H9 (cell line): ENCODE measurements at regions not wholly inside any gene's neighbourhood (a gene's known extent, or its start where the extent isn't known, plus 50 kb on each side); places are given as distances from the start of the nearest gene placed in this dataset.
"Not testable (repeated sequence)": the region's sequence is repeated elsewhere in the genome, so short reads cannot be mapped to it uniquely, and the experiment has no call there.

ENCODE experiments used
- DNase-seq: peaks from one replicate; pipeline ENCODE4 v3.0.0-alpha.2; 2017
- H2AFZ ChIP-seq: one replicate; pipeline ENCODE4 v1.6.1; 2013; ENCODE audit warnings: mild to moderate bottlenecking, low read length, control low read depth, moderate library complexity
- H2AK5ac ChIP-seq: 2 replicates; pipeline ENCODE4 v1.6.1; 2013; ENCODE audit warnings: low read length, control low read depth, mixed read lengths; ENCODE audit not compliant: insufficient read length
- H2BK120ac ChIP-seq: one replicate; pipeline ENCODE4 v1.6.1; 2013; ENCODE audit warnings: low read depth, mild to moderate bottlenecking, low read length, control low read depth, inconsistent platforms; ENCODE audit not compliant: poor library complexity, severe bottlenecking
- H2BK12ac ChIP-seq: 2 replicates; pipeline ENCODE4 v1.6.1; 2013; ENCODE audit warnings: low read length, control low read depth, mixed read lengths, low read depth; ENCODE audit not compliant: insufficient read length
- H2BK15ac ChIP-seq: 2 replicates; pipeline ENCODE4 v1.6.1; 2013; ENCODE audit warnings: low read depth, low read length, control low read depth
- H2BK20ac ChIP-seq: one replicate; pipeline ENCODE4 v1.6.1; 2013; ENCODE audit warnings: low read depth, mild to moderate bottlenecking, low read length, control low read depth, inconsistent platforms; ENCODE audit not compliant: poor library complexity, severe bottlenecking
- H2BK5ac ChIP-seq: 2 replicates; pipeline ENCODE4 v1.6.1; 2013; ENCODE audit warnings: low read length, control low read depth, mixed read lengths; ENCODE audit not compliant: insufficient read length
- H3K14ac ChIP-seq: 2 replicates; pipeline ENCODE4 v1.6.1; 2013; ENCODE audit warnings: low read length, control low read depth; ENCODE audit not compliant: insufficient read depth
- H3K18ac ChIP-seq: 2 replicates; pipeline ENCODE4 v1.6.1; 2013; ENCODE audit warnings: low read depth, mild to moderate bottlenecking, mixed read lengths, low read length, control low read depth; ENCODE audit not compliant: insufficient read length
- H3K23ac ChIP-seq: 2 replicates; pipeline ENCODE4 v1.6.1; 2013; ENCODE audit warnings: low read length, control low read depth, mixed read lengths, low read depth; ENCODE audit not compliant: insufficient read length
- H3K23me2 ChIP-seq: 2 replicates; pipeline ENCODE4 v1.6.1; 2013; ENCODE audit warnings: low read depth, mild to moderate bottlenecking, mixed read lengths, low read length, control low read depth; ENCODE audit not compliant: insufficient read length, poor library complexity, severe bottlenecking
- H3K27ac ChIP-seq: 2 replicates; pipeline ENCODE4 v1.5.1; 2013; ENCODE audit warnings: low read length, control low read depth, mixed read lengths, low read depth; ENCODE audit not compliant: insufficient read length
- H3K27me3 ChIP-seq: 2 replicates; pipeline ENCODE4 v1.6.1; 2013; ENCODE audit warnings: low read length, control low read depth, inconsistent platforms; ENCODE audit not compliant: insufficient read depth
- H3K4ac ChIP-seq: 2 replicates; pipeline ENCODE4 v1.6.1; 2013; ENCODE audit warnings: low read depth, mild to moderate bottlenecking, control low read depth, inconsistent platforms, low read length, moderate library complexity
- H3K4me1 ChIP-seq: 2 replicates; pipeline ENCODE4 v1.6.1; 2013; ENCODE audit warnings: low read length, control low read depth, inconsistent platforms; ENCODE audit not compliant: insufficient read depth
- H3K4me2 ChIP-seq: 2 replicates; pipeline ENCODE4 v1.6.1; 2013; ENCODE audit warnings: low read length, control low read depth, mixed read lengths; ENCODE audit not compliant: insufficient read length, insufficient read depth
- H3K56ac ChIP-seq: 2 replicates; pipeline ENCODE4 v1.6.1; 2013; ENCODE audit warnings: low read depth, mild to moderate bottlenecking, mixed read lengths, low read length, control low read depth; ENCODE audit not compliant: insufficient read length
- H3K79me1 ChIP-seq: 2 replicates; pipeline ENCODE4 v1.6.1; 2013; ENCODE audit warnings: low read depth, mild to moderate bottlenecking, moderate library complexity, low read length, control low read depth, inconsistent platforms; ENCODE audit not compliant: insufficient read depth, poor library complexity, severe bottlenecking
- H3K79me2 ChIP-seq: 2 replicates; pipeline ENCODE4 v1.6.1; 2013; ENCODE audit warnings: low read length, control low read depth, inconsistent platforms; ENCODE audit not compliant: insufficient read depth
- H3K9ac ChIP-seq: 2 replicates; pipeline ENCODE4 v1.6.1; 2013; ENCODE audit warnings: low read length, control low read depth, mixed read lengths; ENCODE audit not compliant: insufficient read length; ENCODE audit errors: extremely low read depth
- H3K9me3 ChIP-seq: one replicate; pipeline ENCODE4 v1.6.1; 2013; ENCODE audit warnings: low read depth, low read length, inconsistent platforms; ENCODE audit not compliant: control insufficient read depth
- H3T11ph ChIP-seq: one replicate; pipeline ENCODE4 v1.6.1; 2013; ENCODE audit warnings: mild to moderate bottlenecking, low read length, control low read depth, inconsistent platforms
- H4K20me1 ChIP-seq: one replicate; pipeline ENCODE4 v1.6.1; 2013; ENCODE audit not compliant: control insufficient read depth, insufficient read length, insufficient read depth
- H4K5ac ChIP-seq: 2 replicates; pipeline ENCODE4 v1.6.1; 2013; ENCODE audit warnings: low read depth, mild to moderate bottlenecking, mixed read lengths, low read length, control low read depth; ENCODE audit not compliant: insufficient read length
- H4K8ac ChIP-seq: replicated peaks from 2 replicates; pipeline ENCODE4 v1.6.1; 2013; ENCODE audit warnings: low read length, control low read depth, mixed read lengths, low read depth; ENCODE audit not compliant: insufficient read length
- H4K91ac ChIP-seq: 2 replicates; pipeline ENCODE4 v1.6.1; 2013; ENCODE audit warnings: low read depth, mild to moderate bottlenecking, moderate library complexity, mixed read lengths, low read length, control low read depth; ENCODE audit not compliant: insufficient read length
- H3K27ac Mint-ChIP-seq, 3 experiments: 2 replicates in 2 of 3; 3 replicates in 1 of 3; pipeline ENCODE4 v1.8.0; 2020 to 2021; ENCODE audit warnings: mixed read lengths in 3 of 3, mild to moderate bottlenecking in 1 of 3, moderate library complexity in 1 of 3
- H3K27me3 Mint-ChIP-seq: 2 replicates; pipeline ENCODE4 v1.8.0; 2021; ENCODE audit warnings: low read depth, mild to moderate bottlenecking, moderate library complexity, mixed read lengths
- H3K36me3 Mint-ChIP-seq, 3 experiments: 2 replicates in 2 of 3; 3 replicates in 1 of 3; pipeline ENCODE4 v1.8.0; 2020 to 2021; ENCODE audit warnings: low read depth in 3 of 3, mixed read lengths in 3 of 3; ENCODE audit not compliant: insufficient read depth in 1 of 3
- H3K4me1 Mint-ChIP-seq, 2 experiments: 2 replicates each; pipeline ENCODE4 v1.8.0; 2020; ENCODE audit warnings: mixed read lengths in 2 of 2
- H3K4me3 Mint-ChIP-seq, 2 experiments: 2 replicates in 1 of 2; 3 replicates in 1 of 2; pipeline ENCODE4 v1.8.0; 2020 to 2021; ENCODE audit warnings: mild to moderate bottlenecking in 2 of 2, mixed read lengths in 2 of 2, moderate library complexity in 1 of 2
- H3K9me3 Mint-ChIP-seq, 2 experiments: 2 replicates in 1 of 2; 3 replicates in 1 of 2; pipeline ENCODE4 v1.8.0; 2020; ENCODE audit warnings: mild to moderate bottlenecking in 2 of 2, mixed read lengths in 2 of 2, moderate library complexity in 1 of 2
- CTCF ChIP-seq: fragments of 200-600 bp; sonication (generic); conservative IDR thresholded peaks from 3 replicates; pipeline ENCODE4 v1.8.0; 2021; ENCODE audit warnings: antibody characterized with exemption, mild to moderate bottlenecking
- WGBS: extraction: QIAGEN DNeasy Blood & Tissue Kit; methylation state at CpG from one replicate; pipeline ENCODE4 v1.1.7; 2013; ENCODE audit warnings: missing lambda C conversion rate, low lambda C conversion rate, mixed read lengths; ENCODE audit not compliant: insufficient read length; ENCODE audit errors: extremely low coverage; 5-methylcytosine and 5-hydroxymethylcytosine counted together

DNA sequence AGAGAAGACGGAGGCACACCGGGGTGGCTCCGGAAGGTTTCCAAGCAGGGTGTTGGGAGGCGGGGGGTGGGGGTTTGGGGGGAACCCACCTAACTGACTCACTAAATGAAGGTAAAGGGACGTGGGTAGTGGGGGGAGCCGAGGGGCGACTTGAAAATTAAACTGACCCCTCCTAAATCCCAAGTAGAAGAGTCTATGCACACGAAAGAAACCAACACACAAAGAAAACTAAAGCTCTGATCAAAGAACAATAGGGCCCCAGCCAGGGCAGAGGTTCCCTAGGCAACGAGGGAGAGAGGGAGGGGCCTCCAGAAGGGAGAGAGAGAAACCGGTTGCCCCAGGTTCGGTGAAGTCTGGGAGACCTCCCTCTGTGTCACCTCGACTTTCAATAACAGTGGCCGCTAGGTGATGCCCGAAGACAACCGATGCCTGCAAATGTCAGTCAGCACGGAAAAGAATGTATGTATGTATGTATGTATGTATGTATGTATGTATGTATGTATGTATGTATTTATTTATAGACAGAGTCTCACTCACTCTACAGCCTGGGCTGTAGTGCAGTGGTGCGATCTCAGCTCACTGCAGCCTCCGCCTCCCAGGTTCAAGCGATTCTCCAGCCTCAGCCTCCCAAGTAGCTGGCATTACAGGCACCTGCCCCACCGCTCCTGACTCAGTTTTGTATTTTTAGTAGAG, 106.7 kb upstream of the ANKRD30BL start:
- not testable (repeated sequence) for H2BK15ac ChIP-seq, H3K9me3 Mint-ChIP-seq, H4K8ac ChIP-seq, H4K20me1 ChIP-seq, H2AK5ac ChIP-seq, H4K91ac ChIP-seq, H2BK20ac ChIP-seq, H3K18ac ChIP-seq, H3K79me1 ChIP-seq, H2BK5ac ChIP-seq, H2BK120ac ChIP-seq, H3K36me3 Mint-ChIP-seq, H3K27me3 Mint-ChIP-seq, H4K5ac ChIP-seq, H2AFZ ChIP-seq, H3K23ac ChIP-seq, H3K4me1 ChIP-seq, H3K23me2 ChIP-seq, H3K27me3 ChIP-seq, H2BK12ac ChIP-seq, H3K79me2 ChIP-seq, H3K9me3 ChIP-seq, H3K4me1 Mint-ChIP-seq, H3K4me3 Mint-ChIP-seq, H3K4ac ChIP-seq, H3T11ph ChIP-seq, H3K56ac ChIP-seq, H3K9ac ChIP-seq, H3K27ac ChIP-seq
- WGBS, result no CpG with 5 or more reads among the region's 20 CpGs
- peak; percentile 95 for DNase-seq
- Histone ChIP-seq H3K14ac (peak overlapping the region; percentile 78; the same call in 1 of the 2 replicates), H3K4me2 (peak overlapping the region; percentile 44)
- H3K27ac Mint-ChIP-seq, result peak overlapping the region in 1 of 3 experiments; percentile 83; a peak in 4 of 7 replicates
- TF ChIP-seq CTCF, result peak; percentile 78
